Iris pigment epithelial cell (primary cell): ENCODE measurements at regions not wholly inside any gene's neighbourhood (a gene's known extent, or its start where the extent isn't known, plus 50 kb on each side); places are given as distances from the start of the nearest gene placed in this dataset.
A peak's percentile ranks its signal among the peaks of the same experiment; 100 is the strongest.
"Not testable (repeated sequence)": the region's sequence is repeated elsewhere in the genome, so short reads cannot be mapped to it uniquely, and the experiment has no call there.

Source experiments
- DNase-seq: peaks from one replicate; pipeline ENCODE4 v3.0.0-alpha.2; 2011; ENCODE audit warnings: low read depth

- peak; percentile 6 for DNase-seq
Observed at GRCh38 chr12:71299541-71300376, 139.8 kb upstream of the LGR5 start.

- no peak for DNase-seq
Observed at GRCh38 chr12:71297930-71298329, 140.1 kb upstream of the TSPAN8 start.

DNA sequence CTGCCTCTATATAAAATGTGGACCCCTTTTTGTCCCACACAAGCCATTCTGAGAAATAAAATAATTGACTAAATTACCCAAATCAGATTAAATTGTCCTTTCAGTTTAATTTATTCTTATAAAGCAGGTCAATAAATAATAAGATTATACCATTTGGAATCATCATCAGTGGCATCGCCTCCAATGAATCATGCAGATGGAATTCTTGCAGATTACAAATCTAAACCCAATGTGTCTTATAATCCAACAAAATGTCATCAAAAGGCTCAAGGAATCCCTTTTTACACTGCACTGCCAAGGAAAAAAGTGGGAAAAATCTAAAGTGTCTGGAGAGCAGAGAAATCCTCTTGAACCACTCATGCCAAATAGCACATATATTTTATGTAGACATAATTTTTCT is 138.2 kb upstream of the TSPAN8 start:
- DNase-seq = no peak

GRCh38 chr12:71291746-71292145 is 133.9 kb upstream of the TSPAN8 start:
- no peak for DNase-seq

DNA sequence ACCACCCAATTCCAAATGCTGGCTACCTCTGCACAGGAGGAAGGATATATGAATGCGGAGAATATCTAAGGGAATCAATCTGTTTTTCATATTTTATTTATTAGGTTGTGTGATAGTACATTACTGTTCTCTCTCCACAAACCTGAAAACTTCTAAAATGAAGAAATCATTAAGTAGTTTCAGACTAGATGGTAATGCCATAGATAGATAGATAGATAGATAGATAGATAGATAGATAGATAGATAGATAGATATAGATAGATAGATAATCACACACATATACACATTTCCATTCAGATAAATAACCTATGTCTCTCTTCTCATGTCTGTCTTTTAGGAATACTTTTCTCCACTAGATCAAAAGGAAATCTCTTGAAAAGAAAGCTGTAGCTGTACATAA is 126.1 kb upstream of the TSPAN8 start:
- DNase-seq = no peak

DNA sequence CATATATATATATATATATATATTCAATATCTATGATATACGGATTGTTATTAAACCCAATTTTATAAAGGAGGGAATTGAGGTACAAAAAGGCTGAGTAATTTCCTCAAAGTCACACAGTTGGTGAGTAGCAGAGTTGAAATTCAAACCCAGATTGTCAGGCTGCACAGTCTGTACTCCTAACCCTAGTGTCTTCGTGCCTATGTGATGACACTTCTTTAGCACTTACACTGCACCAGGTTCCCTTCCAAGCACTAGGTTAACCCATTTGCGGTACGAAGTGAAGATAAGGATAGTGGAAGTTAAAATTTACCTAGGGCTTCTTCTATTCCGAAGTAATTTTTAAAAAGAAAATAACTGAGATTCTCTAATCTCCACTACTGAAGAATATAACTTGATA is 125.1 kb upstream of the TSPAN8 start:
- no peak for DNase-seq

- DNase-seq = peak; percentile 15
Observed at GRCh38 chr12:71282020-71282419, 124.2 kb upstream of the TSPAN8 start.

- DNase-seq = no peak
Observed at GRCh38 chr12:71281425-71281824, 123.6 kb upstream of the TSPAN8 start.

DNA sequence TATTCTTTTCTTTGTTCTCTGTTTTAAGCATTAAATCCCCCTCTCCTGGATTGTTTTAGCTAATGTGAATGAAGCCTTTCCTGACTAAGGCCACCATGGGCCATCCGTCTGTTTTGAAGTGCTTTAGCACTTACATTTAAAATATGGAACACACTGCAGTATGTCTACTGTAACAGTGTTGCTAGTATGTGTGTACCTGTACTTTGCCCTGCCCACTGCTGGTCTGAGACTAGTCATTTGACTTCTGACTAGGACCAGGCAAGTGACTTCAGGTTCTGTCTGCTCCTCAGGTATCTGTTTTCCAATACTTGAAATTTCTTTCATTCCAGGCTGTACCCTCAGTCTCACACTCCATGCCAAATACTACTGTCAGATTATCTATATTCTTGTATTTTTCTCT is 120.1 kb upstream of the TSPAN8 start:
- no peak for DNase-seq

DNA sequence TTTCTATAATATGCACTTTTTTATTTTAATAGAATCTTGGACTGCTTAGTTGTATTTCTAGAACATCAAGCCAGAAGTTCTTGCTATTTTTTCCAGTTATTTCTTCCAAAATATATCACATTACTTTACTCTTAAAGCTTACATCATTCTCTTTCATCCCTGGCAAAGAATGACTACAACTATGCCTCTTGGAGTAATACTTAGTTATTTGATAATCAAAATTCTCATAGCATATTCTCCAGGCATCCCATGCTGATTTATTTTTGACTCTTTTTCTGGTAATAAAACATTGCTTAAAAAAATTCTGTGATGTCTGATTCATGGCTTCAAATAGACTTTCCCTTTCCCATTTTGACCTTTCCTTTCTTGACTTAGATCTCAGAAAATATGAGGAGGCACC is 118.7 kb upstream of the TSPAN8 start:
- DNase-seq = no peak

DNA sequence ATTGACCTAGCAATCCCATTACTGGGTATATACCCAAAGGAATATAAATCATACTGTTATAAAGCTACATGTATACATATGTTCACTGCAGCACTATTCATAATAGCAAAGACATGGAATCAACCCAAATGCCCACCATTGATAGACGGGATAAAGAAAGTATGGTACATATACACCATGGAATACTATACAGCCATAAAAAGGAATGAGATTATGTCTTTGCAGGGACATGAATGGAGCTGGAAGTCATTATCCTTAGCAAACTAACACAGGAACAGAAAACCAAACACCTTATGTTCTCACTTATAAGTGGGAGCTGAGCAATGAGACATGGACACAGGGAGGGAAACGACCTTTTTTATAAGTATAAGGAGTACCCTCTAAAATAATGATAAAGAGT is 113.0 kb upstream of the TSPAN8 start:
- DNase-seq = not testable (repeated sequence)

GRCh38 chr12:71270057-71270456 is 112.3 kb upstream of the TSPAN8 start:
- no peak for DNase-seq

- DNase-seq = no peak
Observed at GRCh38 chr12:71269281-71269598, 111.4 kb upstream of the TSPAN8 start.

GRCh38 chr12:71268598-71269280 is 110.9 kb upstream of the TSPAN8 start:
- no peak for DNase-seq

GRCh38 chr12:71266606-71267005 is 108.8 kb upstream of the TSPAN8 start:
- no peak for DNase-seq

- not testable (repeated sequence) for DNase-seq
Observed at GRCh38 chr12:71265731-71266130, 107.9 kb upstream of the TSPAN8 start.

GRCh38 chr12:71262466-71262865 is 104.7 kb upstream of the TSPAN8 start:
- DNase-seq = no peak

GRCh38 chr12:71252473-71252872 is 94.7 kb upstream of the TSPAN8 start:
- no peak for DNase-seq

GRCh38 chr12:71250166-71250565 is 92.4 kb upstream of the TSPAN8 start:
- no peak for DNase-seq

DNA sequence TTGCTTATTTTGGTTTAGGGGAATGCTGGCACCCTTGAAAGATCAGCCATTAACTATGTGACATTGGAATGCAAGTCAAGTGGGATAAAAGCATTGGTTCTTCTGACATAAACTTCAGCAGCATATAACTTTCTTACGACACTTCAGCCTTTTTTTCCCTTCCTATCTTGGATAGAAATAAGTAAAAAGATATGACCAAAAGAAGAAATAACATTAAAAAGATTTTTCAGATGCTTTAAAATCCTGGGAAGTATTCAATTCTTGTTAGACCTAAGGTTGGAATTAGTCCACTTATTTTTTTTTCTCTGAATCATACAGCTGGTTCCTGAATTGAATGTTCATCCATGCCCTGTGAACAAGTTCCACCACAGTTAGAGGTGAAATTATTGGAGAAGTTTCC is 85.6 kb upstream of the TSPAN8 start:
- no peak for DNase-seq

GRCh38 chr12:71242511-71242910 is 84.7 kb upstream of the TSPAN8 start:
- DNase-seq = no peak

GRCh38 chr12:71240946-71241345 is 83.1 kb upstream of the TSPAN8 start:
- no peak for DNase-seq

DNA sequence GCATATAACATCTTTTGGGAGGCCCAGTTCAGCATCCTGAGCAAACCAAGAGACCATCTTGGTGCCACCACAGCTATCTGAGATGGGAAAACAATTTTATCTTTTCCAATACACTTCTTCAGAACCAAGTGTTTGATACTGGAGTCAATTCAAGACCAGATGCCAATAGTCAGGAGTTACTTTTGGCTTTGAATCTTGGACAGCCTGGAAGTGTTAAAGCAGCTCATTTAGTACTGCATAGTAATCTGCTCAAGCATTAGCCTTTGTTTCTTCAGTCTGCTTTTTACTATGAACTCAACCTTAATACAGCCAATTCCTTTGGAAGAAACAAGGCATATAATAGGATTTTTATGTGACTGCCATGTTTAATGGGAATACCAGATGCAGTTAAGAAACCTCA is 81.9 kb upstream of the TSPAN8 start:
- DNase-seq = no peak

DNA sequence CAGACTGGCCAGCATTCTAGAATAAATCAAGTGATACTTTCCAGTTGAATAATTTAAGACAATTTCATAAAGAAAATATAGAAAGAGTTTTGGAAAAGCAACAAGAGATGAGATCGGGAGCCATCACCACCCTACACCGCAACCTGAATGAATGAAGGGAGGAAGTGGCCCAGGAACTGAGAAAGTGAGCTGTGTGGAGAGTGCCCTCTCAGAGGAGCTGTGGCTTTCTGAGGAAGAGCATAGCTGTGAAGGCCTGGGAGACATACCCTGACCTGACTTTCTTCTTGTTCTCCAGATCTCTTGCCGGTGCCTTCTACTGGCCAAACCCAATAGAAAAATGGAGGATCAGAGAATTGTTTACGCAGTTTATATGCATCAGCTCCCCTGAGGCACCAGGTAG is 79.3 kb upstream of the TSPAN8 start:
- DNase-seq = no peak
